ENCODE measurements at regions not wholly inside any gene's neighbourhood (a gene's known extent, or its start where the extent isn't known, plus 50 kb on each side); places are given as distances from the start of the nearest gene placed in this dataset.

- no peaks in the 10 kb centered on the region for H4K20me1 ChIP-seq (ENCODE audit: control insufficient read depth, extremely low read depth, insufficient read depth, low read length)
- DNase-seq (ENCODE audit: low read depth, low spot score): no peak
- no peaks in the 10 kb centered on the region for H3K79me2 ChIP-seq (ENCODE audit: control insufficient read depth, insufficient read depth, low read length)
- H3K9ac ChIP-seq (ENCODE audit: control insufficient read depth, extremely low read depth, insufficient read depth, low read length): no peak overlapping the region
- H3K4me2 ChIP-seq (ENCODE audit: control insufficient read depth, extremely low read depth, insufficient read depth, low read depth, low read length): no peak overlapping the region
- H3K4me1 ChIP-seq (ENCODE audit: control insufficient read depth, extremely low read depth, insufficient read depth, low read length): peaks cover 4% of the 10 kb centered on the region
- no peak overlapping the region for H3K4me3 ChIP-seq (ENCODE audit: control insufficient read depth in 2 of 3, extremely low read depth in 1 of 3, insufficient read depth in 2 of 3, low read depth in 1 of 3, low read length in 3 of 3)
- TF ChIP-seq CTCF (optimal IDR thresholded peaks at IDR 0.05 in 1 of 3, IDR thresholded peaks at IDR 0.05 in 1 of 3, conservative IDR thresholded peaks at IDR 0.05 in 1 of 3; ENCODE audit: extremely low read depth in 1 of 3, insufficient read depth in 2 of 3, low read length in 3 of 3) (no peak), EZH2 (IDR thresholded peaks at IDR 0.05; ENCODE audit: low read length) (no peak)
- H3K9me3 ChIP-seq (ENCODE audit: control insufficient read depth, low read depth, low read length): no peaks in the 10 kb centered on the region
- FAIRE-seq: no peak
- H3K27me3 ChIP-seq (ENCODE audit: control insufficient read depth, extremely low read depth, insufficient read depth, low read length): no peaks in the 10 kb centered on the region
- dilution Hi-C loops (cut with MboI; ENCODE audit: extremely low pct_ligation_motif_present, low sequenced_read_pairs): no loop called here
- H3K36me3 ChIP-seq (ENCODE audit: control insufficient read depth in 2 of 2, extremely low read depth in 1 of 2, insufficient read depth in 2 of 2, low read length in 2 of 2): no peaks in the 10 kb centered on the region
- H3K27ac ChIP-seq (ENCODE audit: control insufficient read depth, insufficient read depth, low read length): no peak overlapping the region
- no peaks in the 10 kb centered on the region for H3K9me1 ChIP-seq (ENCODE audit: control insufficient read depth, extremely low read depth, insufficient read depth, low read length)
- H2AFZ ChIP-seq (ENCODE audit: control insufficient read depth, low read length): no peak overlapping the region
Observed at GRCh38 chr4:148978301-148978700, 536.1 kb upstream of the NR3C2 start.

GRCh38 chr4:148975464-148975863 lies 533.2 kb upstream of the NR3C2 start:
- no peak overlapping the region for H3K27ac ChIP-seq (ENCODE audit: control insufficient read depth, insufficient read depth, low read length)
- H2AFZ ChIP-seq (ENCODE audit: control insufficient read depth, low read length): no peak overlapping the region
- H3K9me1 ChIP-seq (ENCODE audit: control insufficient read depth, extremely low read depth, insufficient read depth, low read length): no peaks in the 10 kb centered on the region
- no peaks in the 10 kb centered on the region for H4K20me1 ChIP-seq (ENCODE audit: control insufficient read depth, extremely low read depth, insufficient read depth, low read length)
- H3K36me3 ChIP-seq (ENCODE audit: control insufficient read depth in 2 of 2, extremely low read depth in 1 of 2, insufficient read depth in 2 of 2, low read length in 2 of 2): no peaks in the 10 kb centered on the region
- TF ChIP-seq EZH2 (IDR thresholded peaks at IDR 0.05; ENCODE audit: low read length) (no peak), CTCF (optimal IDR thresholded peaks at IDR 0.05 in 1 of 3, IDR thresholded peaks at IDR 0.05 in 1 of 3, conservative IDR thresholded peaks at IDR 0.05 in 1 of 3; ENCODE audit: extremely low read depth in 1 of 3, insufficient read depth in 2 of 3, low read length in 3 of 3) (no peak)
- H3K9ac ChIP-seq (ENCODE audit: control insufficient read depth, extremely low read depth, insufficient read depth, low read length): no peak overlapping the region
- DNase-seq (ENCODE audit: low read depth, low spot score) (no peak), FAIRE-seq (no peak)
- no peaks in the 10 kb centered on the region for H3K4me1 ChIP-seq (ENCODE audit: control insufficient read depth, extremely low read depth, insufficient read depth, low read length)
- no peak overlapping the region for H3K4me3 ChIP-seq (ENCODE audit: control insufficient read depth in 2 of 3, extremely low read depth in 1 of 3, insufficient read depth in 2 of 3, low read depth in 1 of 3, low read length in 3 of 3)
- no peak overlapping the region for H3K4me2 ChIP-seq (ENCODE audit: control insufficient read depth, extremely low read depth, insufficient read depth, low read depth, low read length)
- H3K9me3 ChIP-seq (ENCODE audit: control insufficient read depth, low read depth, low read length): no peaks in the 10 kb centered on the region
- no peaks in the 10 kb centered on the region for H3K79me2 ChIP-seq (ENCODE audit: control insufficient read depth, insufficient read depth, low read length)
- no peaks in the 10 kb centered on the region for H3K27me3 ChIP-seq (ENCODE audit: control insufficient read depth, extremely low read depth, insufficient read depth, low read length)
- dilution Hi-C loops (cut with MboI; ENCODE audit: extremely low pct_ligation_motif_present, low sequenced_read_pairs): no loop called here
